ENCODE measurements at regions not wholly inside any gene's neighbourhood (a gene's known extent, or its start where the extent isn't known, plus 50 kb on each side); places are given as distances from the start of the nearest gene placed in this dataset.

DNA sequence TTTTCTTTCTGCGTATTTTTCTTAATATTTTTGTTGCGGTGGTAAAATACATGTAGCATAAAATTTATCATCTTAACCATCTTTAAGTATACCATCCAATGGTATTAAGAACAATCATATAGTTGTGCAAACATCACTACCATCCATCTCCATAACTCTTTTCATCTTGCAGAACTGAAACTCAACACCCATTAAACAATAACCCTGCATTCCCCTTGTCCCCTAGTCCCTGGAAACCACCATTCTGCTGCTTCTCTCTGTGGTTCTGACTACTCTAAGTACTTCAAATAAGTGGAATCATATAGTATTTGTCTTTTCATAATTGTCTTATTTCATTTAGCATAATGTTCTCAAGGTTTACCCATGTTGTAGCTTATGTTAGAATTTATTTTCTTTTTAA lies 67.3 kb upstream of the EOMES start:
- TF ChIP-seq, protein P1, sequence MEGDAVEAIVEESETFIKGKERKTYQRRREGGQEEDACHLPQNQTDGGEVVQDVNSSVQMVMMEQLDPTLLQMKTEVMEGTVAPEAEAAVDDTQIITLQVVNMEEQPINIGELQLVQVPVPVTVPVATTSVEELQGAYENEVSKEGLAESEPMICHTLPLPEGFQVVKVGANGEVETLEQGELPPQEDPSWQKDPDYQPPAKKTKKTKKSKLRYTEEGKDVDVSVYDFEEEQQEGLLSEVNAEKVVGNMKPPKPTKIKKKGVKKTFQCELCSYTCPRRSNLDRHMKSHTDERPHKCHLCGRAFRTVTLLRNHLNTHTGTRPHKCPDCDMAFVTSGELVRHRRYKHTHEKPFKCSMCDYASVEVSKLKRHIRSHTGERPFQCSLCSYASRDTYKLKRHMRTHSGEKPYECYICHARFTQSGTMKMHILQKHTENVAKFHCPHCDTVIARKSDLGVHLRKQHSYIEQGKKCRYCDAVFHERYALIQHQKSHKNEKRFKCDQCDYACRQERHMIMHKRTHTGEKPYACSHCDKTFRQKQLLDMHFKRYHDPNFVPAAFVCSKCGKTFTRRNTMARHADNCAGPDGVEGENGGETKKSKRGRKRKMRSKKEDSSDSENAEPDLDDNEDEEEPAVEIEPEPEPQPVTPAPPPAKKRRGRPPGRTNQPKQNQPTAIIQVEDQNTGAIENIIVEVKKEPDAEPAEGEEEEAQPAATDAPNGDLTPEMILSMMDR (IDR thresholded peaks at IDR 0.05), result no peak
- no peak for TF ChIP-seq POLR2A (IDR thresholded peaks at IDR 0.05)
- TF ChIP-seq POLR2AphosphoS5 (IDR thresholded peaks at IDR 0.05), result no peak
- no peak for TF ChIP-seq EP300 (IDR thresholded peaks at IDR 0.05)
